ENCODE measurements at regions not wholly inside any gene's neighbourhood (a gene's known extent, or its start where the extent isn't known, plus 50 kb on each side); places are given as distances from the start of the nearest gene placed in this dataset.

DNA sequence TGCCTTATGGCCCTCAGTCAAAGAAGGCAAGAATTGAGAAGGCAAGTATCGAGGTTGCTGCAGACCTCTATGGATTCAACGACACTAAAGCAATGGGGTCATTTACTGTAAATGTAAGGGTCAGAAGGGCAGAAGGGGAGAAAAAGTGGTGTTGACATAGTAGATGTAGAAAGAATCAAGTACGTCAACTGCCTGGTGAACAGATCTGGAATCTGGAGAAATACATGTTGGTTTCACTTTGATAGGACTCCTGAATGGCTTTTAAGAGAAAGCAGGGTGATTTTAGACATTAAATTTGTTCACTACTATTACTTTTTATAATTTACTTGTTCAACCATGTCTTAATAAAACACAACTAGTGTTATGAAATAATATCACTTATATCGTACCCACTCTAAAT lies 81.3 kb upstream of the FSTL5 start:
- ChIA-PET POLR2A (no interaction called here), CTCF (no interaction called here)
- ATAC-seq (no peak), DNase-seq (ENCODE audit: low read depth in 1 of 2, low spot score in 1 of 2) (peak in 1 of 2 experiments; percentile 1), FAIRE-seq (no peak)
- Histone ChIP-seq H3K4me2 (peak overlapping the region; percentile 25; the same call in 1 of the 3 replicates), H3K4me1 (no peaks in the 10 kb centered on the region), H3K9me3 (no peaks in the 10 kb centered on the region), H3K27ac (no peak overlapping the region), H3K4me3 (no peak overlapping the region)
- 35% methylated on average over 4 of the region's 4 CpGs for WGBS (ENCODE audit: missing lambda C conversion rate)
- no peak for TF ChIP-seq BHLHE40 (IDR thresholded peaks at IDR 0.05; ENCODE audit: low read depth, low read length)
- TF ChIP-seq, protein P1, sequence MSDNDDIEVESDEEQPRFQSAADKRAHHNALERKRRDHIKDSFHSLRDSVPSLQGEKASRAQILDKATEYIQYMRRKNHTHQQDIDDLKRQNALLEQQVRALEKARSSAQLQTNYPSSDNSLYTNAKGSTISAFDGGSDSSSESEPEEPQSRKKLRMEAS (IDR thresholded peaks at IDR 0.05), result no peak

DNA sequence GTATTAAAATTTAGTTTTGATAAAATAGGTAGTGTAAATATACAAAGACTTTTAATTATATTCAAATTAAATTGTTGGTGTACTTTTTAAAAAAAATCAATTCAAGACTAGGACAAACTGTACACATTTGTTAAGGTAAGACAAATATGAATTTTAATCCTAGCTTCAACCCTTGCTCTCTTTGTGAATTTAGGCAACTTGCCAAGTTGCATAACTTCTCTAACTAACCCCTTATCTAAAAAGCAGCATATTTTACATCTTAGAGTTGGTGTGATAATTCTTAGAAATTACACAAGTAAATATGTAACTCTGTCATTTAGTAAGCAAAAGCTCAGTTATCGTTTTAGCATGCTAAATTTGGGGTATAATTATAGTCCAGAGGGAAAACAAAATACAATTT lies 78.1 kb upstream of the FSTL5 start:
- H3K4me2 ChIP-seq, result no peak overlapping the region
- 10% methylated on average over 1 of the region's 1 CpG for WGBS (ENCODE audit: missing lambda C conversion rate)
- FAIRE-seq (no peak), ATAC-seq (no peak), DNase-seq (ENCODE audit: low read depth in 1 of 2, low spot score in 1 of 2) (no peak)
- no peaks in the 10 kb centered on the region for H3K4me1 ChIP-seq
- no peaks in the 10 kb centered on the region for H3K9me3 ChIP-seq
- H3K4me3 ChIP-seq, result no peak overlapping the region
- ChIA-PET POLR2A (no interaction called here), CTCF (no interaction called here)
- TF ChIP-seq ZNF302 (CRISPR knock-in tag; IDR thresholded peaks at IDR 0.05), result no peak
- TF ChIP-seq, protein P2, sequence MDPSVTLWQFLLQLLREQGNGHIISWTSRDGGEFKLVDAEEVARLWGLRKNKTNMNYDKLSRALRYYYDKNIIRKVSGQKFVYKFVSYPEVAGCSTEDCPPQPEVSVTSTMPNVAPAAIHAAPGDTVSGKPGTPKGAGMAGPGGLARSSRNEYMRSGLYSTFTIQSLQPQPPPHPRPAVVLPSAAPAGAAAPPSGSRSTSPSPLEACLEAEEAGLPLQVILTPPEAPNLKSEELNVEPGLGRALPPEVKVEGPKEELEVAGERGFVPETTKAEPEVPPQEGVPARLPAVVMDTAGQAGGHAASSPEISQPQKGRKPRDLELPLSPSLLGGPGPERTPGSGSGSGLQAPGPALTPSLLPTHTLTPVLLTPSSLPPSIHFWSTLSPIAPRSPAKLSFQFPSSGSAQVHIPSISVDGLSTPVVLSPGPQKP (IDR thresholded peaks at IDR 0.05; ENCODE audit: low read depth, low read length), result no peak
- TF ChIP-seq EP300 (IDR thresholded peaks at IDR 0.05), result no peak
- no peak for TF ChIP-seq MYC (IDR thresholded peaks at IDR 0.05; ENCODE audit: borderline replicate concordance, low read length)
- no peak for TF ChIP-seq KDM5A (IDR thresholded peaks at IDR 0.05)
- TF ChIP-seq HOXB5 (CRISPR knock-in tag; IDR thresholded peaks at IDR 0.05), result no peak
- no peak for TF ChIP-seq JUN (IDR thresholded peaks at IDR 0.05)
- no peak overlapping the region for H3K27ac ChIP-seq

DNA sequence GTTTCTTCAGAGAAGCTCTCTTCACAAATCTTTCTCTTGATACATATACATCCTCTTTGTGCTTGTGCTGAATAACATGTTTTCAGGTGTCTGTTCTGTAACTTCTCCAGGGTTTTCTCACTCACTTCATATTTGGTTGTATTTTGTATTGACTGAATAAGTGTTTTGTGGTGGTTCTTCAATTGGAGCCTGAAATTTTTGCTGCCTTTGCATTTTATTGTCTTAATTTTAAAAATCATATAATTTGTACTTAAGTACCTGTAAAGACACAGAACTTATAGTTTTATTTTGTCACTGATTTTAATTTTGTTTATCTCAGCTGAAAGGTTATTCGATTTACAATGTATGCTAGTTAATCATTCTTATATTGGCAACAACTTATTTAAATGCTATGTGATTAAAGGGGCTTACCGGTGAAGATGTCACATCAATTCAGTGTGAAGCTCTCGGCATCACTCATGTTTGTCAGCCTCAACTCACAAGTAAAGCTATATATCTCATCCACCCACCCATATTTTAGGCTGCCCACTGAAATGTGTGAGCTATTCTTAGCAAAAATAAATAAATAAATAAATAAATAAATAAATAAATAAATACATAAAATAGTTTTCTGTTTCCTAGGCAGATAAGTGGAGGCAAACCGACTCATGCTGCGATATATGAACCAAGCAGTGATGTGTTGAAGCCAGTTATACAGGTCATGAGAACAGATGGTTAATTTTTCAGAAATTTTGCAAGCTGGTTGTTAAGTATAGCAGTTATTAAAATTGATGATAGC lies 76.4 kb upstream of the FSTL5 start:
- no peak overlapping the region for H3K4me3 ChIP-seq
- TF ChIP-seq MAFK (IDR thresholded peaks at IDR 0.05; ENCODE audit: partially characterized antibody) (peak; percentile 54), MYC (IDR thresholded peaks at IDR 0.05; ENCODE audit: borderline replicate concordance, low read length) (no peak)
- no peaks in the 10 kb centered on the region for H3K9me3 ChIP-seq
- ATAC-seq, result no peak
- no peak for FAIRE-seq
- DNase-seq (ENCODE audit: low read depth in 1 of 2, low spot score in 1 of 2), result no peak
- H3K27ac ChIP-seq, result no peak overlapping the region
- no peak overlapping the region for H3K4me2 ChIP-seq
- H3K4me1 ChIP-seq, result no peaks in the 10 kb centered on the region
- WGBS (ENCODE audit: missing lambda C conversion rate), result 68% methylated on average over 5 of the region's 5 CpGs
- POLR2A ChIA-PET, result no interaction called here
- CTCF ChIA-PET, result no interaction called here

DNA sequence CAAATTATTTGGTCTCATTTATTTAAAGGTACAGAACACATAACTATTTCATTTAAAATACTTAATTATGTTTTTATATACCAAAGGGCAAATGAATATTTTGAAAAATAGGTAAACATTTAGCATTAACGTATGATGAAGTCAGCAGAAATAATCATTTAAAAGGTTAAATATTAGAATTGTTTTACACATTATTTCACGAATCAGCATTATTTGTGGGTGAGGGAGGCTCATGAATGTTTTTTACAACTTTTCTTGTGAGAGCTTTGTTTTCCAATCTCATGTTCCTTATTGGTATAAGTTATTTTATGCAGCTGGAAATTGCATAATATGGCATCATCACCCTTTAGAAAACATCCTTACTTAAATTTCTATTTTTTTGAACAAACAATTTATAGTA lies 73.9 kb upstream of the FSTL5 start:
- TF ChIP-seq MAFK (IDR thresholded peaks at IDR 0.05; ENCODE audit: partially characterized antibody) (peak; percentile 67), TFCP2L1 (CRISPR knock-in tag; IDR thresholded peaks at IDR 0.05) (no peak), RCOR1 (IDR thresholded peaks at IDR 0.05; ENCODE audit: low read depth, low read length) (no peak)
- ATAC-seq, result no peak
- no peak overlapping the region for H3K27ac ChIP-seq
- no peak overlapping the region for H3K4me2 ChIP-seq
- 47% methylated on average over 2 of the region's 2 CpGs for WGBS (ENCODE audit: missing lambda C conversion rate)
- no peak for DNase-seq (ENCODE audit: low read depth in 1 of 2, low spot score in 1 of 2)
- no peak for FAIRE-seq
- no peaks in the 10 kb centered on the region for H3K9me3 ChIP-seq
- ChIA-PET CTCF (interaction anchor here (1.0 kb wide), 1 partner anchor 28 kb away, joined by 3 read pairs; no protein-coding TSS in a partner anchor), POLR2A (no interaction called here)
- H3K4me3 ChIP-seq, result no peak overlapping the region
- no peaks in the 10 kb centered on the region for H3K4me1 ChIP-seq

DNA sequence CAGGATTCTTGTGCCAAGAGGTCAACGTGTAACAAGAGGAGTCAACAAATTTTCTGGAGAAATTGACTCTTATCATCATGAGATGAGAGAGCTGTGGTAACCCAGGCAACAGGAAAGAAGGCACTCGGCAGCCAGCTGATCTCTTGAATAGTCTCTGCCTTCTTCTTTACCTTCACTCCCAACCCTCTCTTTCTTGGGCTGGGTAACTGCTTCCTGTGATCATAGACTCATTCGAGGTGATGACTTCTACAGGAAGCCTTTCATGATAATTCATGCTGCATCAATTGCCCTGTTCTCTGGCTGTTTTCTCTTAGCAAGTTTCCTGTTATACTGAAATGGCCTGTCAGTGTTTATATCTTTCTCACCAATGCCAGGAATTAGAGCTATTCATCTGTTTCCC lies 70.8 kb upstream of the FSTL5 start:
- CTCF ChIA-PET, result no interaction called here

More for the DNA sequence above, 70.8 kb upstream of the FSTL5 start:
- Histone ChIP-seq H3K4me1 (peaks cover 8% of the 10 kb centered on the region; the same call in 2 of the 3 replicates), H3K4me2 (no peak overlapping the region), H3K9me3 (no peaks in the 10 kb centered on the region), H3K27ac (no peak overlapping the region), H3K4me3 (no peak overlapping the region)
- FAIRE-seq, result no peak
- 13% methylated on average over 3 of the region's 3 CpGs for WGBS (ENCODE audit: missing lambda C conversion rate)
- no peak for DNase-seq (ENCODE audit: low read depth in 1 of 2, low spot score in 1 of 2)
- no peak for ATAC-seq
- TF ChIP-seq TP53 (CRISPR knock-in tag; IDR thresholded peaks at IDR 0.05) (no peak), GATA3 (IDR thresholded peaks at IDR 0.05; ENCODE audit: borderline replicate concordance) (no peak), EHF (CRISPR knock-in tag; IDR thresholded peaks at IDR 0.05) (no peak), TFCP2L1 (CRISPR knock-in tag; IDR thresholded peaks at IDR 0.05) (no peak), CEBPB (IDR thresholded peaks at IDR 0.05) (no peak)
- TF ChIP-seq, protein P3, sequence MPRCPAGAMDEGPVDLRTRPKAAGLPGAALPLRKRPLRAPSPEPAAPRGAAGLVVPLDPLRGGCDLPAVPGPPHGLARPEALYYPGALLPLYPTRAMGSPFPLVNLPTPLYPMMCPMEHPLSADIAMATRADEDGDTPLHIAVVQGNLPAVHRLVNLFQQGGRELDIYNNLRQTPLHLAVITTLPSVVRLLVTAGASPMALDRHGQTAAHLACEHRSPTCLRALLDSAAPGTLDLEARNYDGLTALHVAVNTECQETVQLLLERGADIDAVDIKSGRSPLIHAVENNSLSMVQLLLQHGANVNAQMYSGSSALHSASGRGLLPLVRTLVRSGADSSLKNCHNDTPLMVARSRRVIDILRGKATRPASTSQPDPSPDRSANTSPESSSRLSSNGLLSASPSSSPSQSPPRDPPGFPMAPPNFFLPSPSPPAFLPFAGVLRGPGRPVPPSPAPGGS (IDR thresholded peaks at IDR 0.05), result no peak
- POLR2A ChIA-PET, result no interaction called here
